K562 (cell line): ENCODE measurements at regions not wholly inside any gene's neighbourhood (a gene's known extent, or its start where the extent isn't known, plus 50 kb on each side); places are given as distances from the start of the nearest gene placed in this dataset.

ENCODE experiments used
- GATA2 ChIP-seq: sonication (generic); formaldehyde crosslinking; IDR thresholded peaks from 2 replicates; pipeline ENCODE4 v1.4.0; 2020; ENCODE audit warnings: mild to moderate bottlenecking, missing genetic modification reagents
- NFIC ChIP-seq: fragments of 450-650 bp; IDR thresholded peaks from 2 replicates; pipeline ENCODE4 v1.6.1; 2017; ENCODE audit warnings: mild to moderate bottlenecking, inconsistent platforms
- ZNF561 ChIP-seq: fragments of 450-650 bp; formaldehyde crosslinking; conservative IDR thresholded peaks from 2 replicates; pipeline ENCODE4 v1.4.0; 2020; ENCODE audit warnings: mild to moderate bottlenecking, moderate library complexity
- ZNF766 ChIP-seq: fragments of 200-800 bp; sonication (Bioruptor generic); conservative IDR thresholded peaks from 2 replicates; pipeline ENCODE4 v1.6.1; 2016; ENCODE audit warnings: missing genetic modification characterization, missing compliant biosample characterization
- TF ChIP-seq, protein P1 (sequence below): fragments of 250-450 bp; sonication (Bioruptor Pico); IDR thresholded peaks from 2 replicates; pipeline ENCODE4 v1.5.0; 2021; ENCODE audit warnings: mild to moderate bottlenecking, moderate library complexity
- TF ChIP-seq, protein P2 (sequence below): IDR thresholded peaks from 3 replicates; pipeline ENCODE4 v1.6.1; 2011; ENCODE audit warnings: borderline replicate concordance, mild to moderate bottlenecking; ENCODE audit not compliant: insufficient read length, insufficient read depth

DNA sequence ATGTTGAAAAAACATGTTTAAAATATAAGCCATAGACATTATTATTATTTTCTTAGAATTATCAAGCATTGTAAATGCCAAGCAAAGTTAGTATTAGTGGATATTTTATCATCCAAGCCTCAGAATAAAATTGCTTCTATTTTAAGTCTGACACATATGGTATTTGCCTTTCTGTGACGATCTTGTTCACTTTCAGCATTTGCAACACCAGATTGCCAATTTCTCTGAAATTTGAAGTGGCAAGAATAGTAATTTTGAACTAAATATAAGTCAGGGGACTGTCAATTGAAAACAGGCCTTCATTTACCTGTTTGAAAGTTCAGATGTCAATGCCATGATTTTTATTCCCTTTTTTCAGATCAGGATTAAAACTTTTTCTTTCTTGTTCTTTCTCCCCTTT is 1233.6 kb upstream of the CDH18 start:
- TF ChIP-seq ZNF766 (no peak), ZNF561 (CRISPR knock-in tag) (no peak), GATA2 (CRISPR knock-in tag) (no peak), NFIC (no peak)
- TF ChIP-seq, protein P1, sequence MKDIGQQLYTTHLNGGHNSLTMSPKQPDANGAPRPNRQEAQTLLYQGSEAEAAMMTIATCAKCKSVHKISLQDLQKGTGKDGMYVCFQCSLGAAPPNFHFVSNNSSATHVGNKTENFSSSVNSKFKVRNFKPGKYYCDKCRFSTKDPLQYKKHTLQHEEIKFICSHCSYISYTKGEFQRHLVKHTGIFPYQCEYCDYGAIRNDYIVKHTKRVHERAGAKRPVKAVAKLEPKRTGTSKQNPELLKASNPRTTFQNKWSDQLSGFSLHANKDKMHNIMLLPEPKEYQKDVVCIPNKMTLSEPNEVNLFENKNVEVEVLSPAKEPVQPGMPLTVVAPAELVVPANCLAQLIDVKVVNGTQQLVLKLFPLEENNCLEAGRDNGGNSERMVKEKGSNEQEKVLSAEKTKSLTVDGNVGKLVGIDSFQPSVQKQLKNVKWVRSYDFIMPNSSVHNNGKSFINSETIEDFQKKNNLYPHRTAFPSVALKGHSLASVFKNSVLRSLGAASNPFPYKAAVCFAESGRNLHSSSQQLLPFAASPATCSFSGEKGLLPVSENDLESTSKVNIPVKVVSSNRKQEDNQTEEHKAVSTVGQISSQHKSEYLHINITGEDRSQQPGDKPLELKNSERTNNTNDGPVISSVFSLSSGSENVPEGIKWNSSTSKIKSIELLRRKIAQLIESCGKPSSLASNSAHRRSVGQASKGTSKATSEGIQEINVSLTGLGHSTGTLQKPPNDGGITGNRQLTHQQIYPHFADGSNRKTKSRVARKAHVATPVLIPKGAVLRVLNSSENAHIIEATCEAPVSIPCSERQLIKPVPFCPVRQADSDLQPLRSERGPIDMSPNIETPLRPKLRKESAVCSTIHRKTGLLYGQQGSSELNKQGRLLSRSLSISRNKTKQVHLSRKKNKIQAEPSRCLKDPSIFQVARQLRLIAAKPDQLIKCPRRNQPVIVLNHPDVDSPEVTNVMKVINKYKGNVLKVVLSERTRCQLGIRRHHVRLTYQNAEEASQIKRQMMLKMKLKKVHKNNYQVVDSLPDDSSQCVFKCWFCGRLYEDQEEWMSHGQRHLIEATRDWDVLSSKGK (CRISPR knock-in tag) = no peak
- TF ChIP-seq, protein P2, sequence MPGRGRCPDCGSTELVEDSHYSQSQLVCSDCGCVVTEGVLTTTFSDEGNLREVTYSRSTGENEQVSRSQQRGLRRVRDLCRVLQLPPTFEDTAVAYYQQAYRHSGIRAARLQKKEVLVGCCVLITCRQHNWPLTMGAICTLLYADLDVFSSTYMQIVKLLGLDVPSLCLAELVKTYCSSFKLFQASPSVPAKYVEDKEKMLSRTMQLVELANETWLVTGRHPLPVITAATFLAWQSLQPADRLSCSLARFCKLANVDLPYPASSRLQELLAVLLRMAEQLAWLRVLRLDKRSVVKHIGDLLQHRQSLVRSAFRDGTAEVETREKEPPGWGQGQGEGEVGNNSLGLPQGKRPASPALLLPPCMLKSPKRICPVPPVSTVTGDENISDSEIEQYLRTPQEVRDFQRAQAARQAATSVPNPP = no peak
